ENCODE measurements at regions not wholly inside any gene's neighbourhood (a gene's known extent, or its start where the extent isn't known, plus 50 kb on each side); places are given as distances from the start of the nearest gene placed in this dataset.

GRCh38 chr3:111454551-111454950 is 87.4 kb upstream of the CD96 start:
- TF ChIP-seq CTCF (IDR thresholded peaks at IDR 0.05; ENCODE audit: low read depth, low read length) (no peak), EZH2phosphoT487 (IDR thresholded peaks at IDR 0.05; ENCODE audit: low read depth) (no peak)

Measured in OCI-LY3 (cell line).